T47D (cell line): ENCODE measurements at regions not wholly inside any gene's neighbourhood (a gene's known extent, or its start where the extent isn't known, plus 50 kb on each side); places are given as distances from the start of the nearest gene placed in this dataset.

ENCODE experiments used
- DNase-seq, 2 experiments: peaks; one replicate each; pipeline versions ENCODE4 v3.0.0 to v3.0.0-alpha.2; 2011 to 2012; ENCODE audit warnings: low read depth in 1 of 2, low spot score in 1 of 2
- JUND ChIP-seq: IDR thresholded peaks from 2 replicates; pipeline ENCODE4 v1.6.1; 2012; ENCODE audit warnings: low read depth
- in situ Hi-C: cut with HindIII; loops from 2 replicates; pipeline ENCODE4 v1.10.0; 2016; ENCODE audit warnings: low sequenced_read_pairs, low pct_unique_long_range_greater_than_20kb

- no peak for DNase-seq
- no peak for TF ChIP-seq JUND
- in situ Hi-C loops: no loop called here
Observed at GRCh38 chr10:10545771-10546170, 471.9 kb upstream of the CELF2 start.

- no peak for DNase-seq
- no peak for TF ChIP-seq JUND
- in situ Hi-C loops: no loop called here
Observed at GRCh38 chr10:10551596-10552301, 465.9 kb upstream of the CELF2 start.

GRCh38 chr10:10552948-10553347, 464.7 kb upstream of the CELF2 start:
- DNase-seq: no peak
- in situ Hi-C loops: no loop called here
- no peak for TF ChIP-seq JUND

GRCh38 chr10:10564081-10564794, 453.4 kb upstream of the CELF2 start:
- in situ Hi-C loops: no loop called here
- DNase-seq: no peak
- TF ChIP-seq JUND: no peak

- in situ Hi-C loops: no loop called here
- DNase-seq: no peak
- no peak for TF ChIP-seq JUND
Observed at GRCh38 chr10:10576937-10577336, 440.7 kb upstream of the CELF2 start.

- TF ChIP-seq JUND: no peak
- no peak for DNase-seq
- in situ Hi-C loops: no loop called here
Observed at GRCh38 chr10:10579709-10580108, 438.0 kb upstream of the CELF2 start.

- TF ChIP-seq JUND: no peak
- in situ Hi-C loops: no loop called here
- DNase-seq: no peak
Observed at GRCh38 chr10:10584161-10584560, 433.5 kb upstream of the CELF2 start.

- no peak for DNase-seq
- in situ Hi-C loops: no loop called here
- TF ChIP-seq JUND: no peak
Observed at GRCh38 chr10:10587744-10588393, 429.8 kb upstream of the CELF2 start.

GRCh38 chr10:10589540-10590303, 427.9 kb upstream of the CELF2 start:
- no peak for TF ChIP-seq JUND
- DNase-seq: no peak
- in situ Hi-C loops: no loop called here

- in situ Hi-C loops: no loop called here
- no peak for DNase-seq
- no peak for TF ChIP-seq JUND
Observed at GRCh38 chr10:10591715-10592341, 425.8 kb upstream of the CELF2 start.

GRCh38 chr10:10596256-10596655, 421.4 kb upstream of the CELF2 start:
- TF ChIP-seq JUND: no peak
- DNase-seq: no peak
- in situ Hi-C loops: no loop called here

GRCh38 chr10:10598297-10598696, 419.4 kb upstream of the CELF2 start:
- no peak for DNase-seq
- in situ Hi-C loops: no loop called here
- TF ChIP-seq JUND: no peak
